ENCODE measurements at regions not wholly inside any gene's neighbourhood (a gene's known extent, or its start where the extent isn't known, plus 50 kb on each side); places are given as distances from the start of the nearest gene placed in this dataset.

GRCh38 chr2:236938126-236938525 lies 147.6 kb upstream of the COPS8 start:
- TF ChIP-seq CTCF (IDR thresholded peaks at IDR 0.05) (no peak), ZFX (IDR thresholded peaks at IDR 0.05; ENCODE audit: borderline replicate concordance) (no peak)

Measured in 22Rv1 (cell line).